ENCODE measurements at regions not wholly inside any gene's neighbourhood (a gene's known extent, or its start where the extent isn't known, plus 50 kb on each side); places are given as distances from the start of the nearest gene placed in this dataset.
"Not testable (repeated sequence)": the region's sequence is repeated elsewhere in the genome, so short reads cannot be mapped to it uniquely, and the experiment has no call there.

GRCh38 chr7:51900755-51901488, 584.3 kb upstream of the COBL start:
- not testable (repeated sequence) for DNase-seq

GRCh38 chr7:51899611-51900010, 583.0 kb upstream of the COBL start:
- no peak for DNase-seq

- no peak for DNase-seq
These were observed 565.8 kb upstream of the COBL start for GRCh38 chr7:51882412-51882811.

GRCh38 chr7:51881309-51881708, 564.7 kb upstream of the COBL start:
- DNase-seq, result no peak

GRCh38 chr7:51878865-51879264, 562.3 kb upstream of the COBL start:
- DNase-seq, result no peak

- DNase-seq, result no peak
These were observed 552.8 kb upstream of the COBL start for GRCh38 chr7:51869452-51869851.

GRCh38 chr7:51867117-51867516, 550.5 kb upstream of the COBL start:
- no peak for DNase-seq

- DNase-seq, result no peak
These were observed 543.7 kb upstream of the COBL start for GRCh38 chr7:51860305-51860704.

- no peak for DNase-seq
These were observed 533.5 kb upstream of the COBL start for GRCh38 chr7:51850126-51850525.

GRCh38 chr7:51847461-51848134, 531.0 kb upstream of the COBL start:
- no peak for DNase-seq

- DNase-seq, result not testable (repeated sequence)
These were observed 522.5 kb upstream of the COBL start for GRCh38 chr7:51839130-51839529.

- DNase-seq, result no peak
These were observed 511.0 kb upstream of the COBL start for GRCh38 chr7:51827631-51828030.

GRCh38 chr7:51824050-51824449, 507.4 kb upstream of the COBL start:
- DNase-seq, result no peak

- no peak for DNase-seq
These were observed 506.8 kb upstream of the COBL start for GRCh38 chr7:51823437-51823836.

- DNase-seq, result no peak
These were observed 501.2 kb upstream of the COBL start for GRCh38 chr7:51817694-51818225.

GRCh38 chr7:51805783-51806431, 489.3 kb upstream of the COBL start:
- DNase-seq, result not testable (repeated sequence)

GRCh38 chr7:51802718-51803117, 486.1 kb upstream of the COBL start:
- DNase-seq, result no peak

- DNase-seq, result no peak
These were observed 480.8 kb upstream of the COBL start for GRCh38 chr7:51797371-51797770.

- no peak for DNase-seq
These were observed 476.2 kb upstream of the COBL start for GRCh38 chr7:51792796-51793195.

GRCh38 chr7:51789489-51789888, 472.9 kb upstream of the COBL start:
- no peak for DNase-seq

GRCh38 chr7:51786284-51786683, 469.7 kb upstream of the COBL start:
- no peak for DNase-seq

GRCh38 chr7:51785876-51786275, 469.3 kb upstream of the COBL start:
- DNase-seq, result no peak

GRCh38 chr7:51785171-51785570, 468.6 kb upstream of the COBL start:
- no peak for DNase-seq

- DNase-seq, result no peak
These were observed 466.6 kb upstream of the COBL start for GRCh38 chr7:51783241-51783640.

Measured in C1 segment of cervical spinal cord (tissue), 14 donors.